T-helper 2 cell treated with Interferon-gamma antibody and Interleukin-4, amounts not matched to agents 5 μg/mL and 100 μg/mL, for 36 hours (primary cell): ENCODE measurements at regions not wholly inside any gene's neighbourhood (a gene's known extent, or its start where the extent isn't known, plus 50 kb on each side); places are given as distances from the start of the nearest gene placed in this dataset.
"Not testable (repeated sequence)": the region's sequence is repeated elsewhere in the genome, so short reads cannot be mapped to it uniquely, and the experiment has no call there.

Experiments used
- DNase-seq: peaks from one replicate; pipeline ENCODE4 v3.0.0; 2021; ENCODE audit warnings: low spot score
- H3K27ac Mint-ChIP-seq: one replicate; pipeline ENCODE4 v1.8.0; 2021; ENCODE audit warnings: mild to moderate bottlenecking, mixed read lengths
- H3K27me3 Mint-ChIP-seq: one replicate; pipeline ENCODE4 v1.8.0; 2021; ENCODE audit warnings: low read depth, mixed read lengths
- H3K36me3 Mint-ChIP-seq: one replicate; pipeline ENCODE4 v1.8.0; 2021; ENCODE audit warnings: low read depth, mixed read lengths
- H3K4me1 Mint-ChIP-seq: one replicate; pipeline ENCODE4 v1.8.0; 2021; ENCODE audit warnings: low read depth, mixed read lengths
- H3K4me3 Mint-ChIP-seq: one replicate; pipeline ENCODE4 v1.8.0; 2022; ENCODE audit warnings: mild to moderate bottlenecking, moderate library complexity, mixed read lengths
- H3K9me3 Mint-ChIP-seq: one replicate; pipeline ENCODE4 v1.8.0; 2021; ENCODE audit warnings: mixed read lengths

DNA sequence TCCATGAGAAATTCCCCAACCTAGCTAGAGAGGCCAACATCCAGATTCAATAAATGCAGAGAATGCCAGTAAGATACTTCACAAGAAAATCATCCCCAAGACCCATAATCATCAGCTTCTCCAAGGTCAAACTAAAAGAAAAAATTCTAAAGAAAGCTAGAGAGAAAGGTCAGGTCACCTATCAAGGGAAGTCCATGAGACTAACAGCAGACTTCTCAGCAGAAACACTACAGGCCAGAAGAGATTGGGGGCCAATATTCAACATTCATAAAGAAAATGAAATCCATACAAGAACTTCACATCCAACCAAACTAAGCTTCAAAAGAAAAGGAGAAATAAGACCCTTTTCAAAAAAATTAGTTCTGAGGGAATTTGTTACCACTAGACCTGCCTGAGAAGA, 118.8 kb upstream of the ANXA10 start:
- Mint-ChIP-seq H3K4me3 (no peak overlapping the region), H3K27me3 (no peaks in the 10 kb centered on the region), H3K4me1 (no peaks in the 10 kb centered on the region), H3K9me3 (peaks cover 59% of the 10 kb centered on the region), H3K36me3 (no peaks in the 10 kb centered on the region), H3K27ac (no peak overlapping the region)
- no peak for DNase-seq

- no peak overlapping the region for H3K27ac Mint-ChIP-seq
- H3K27me3 Mint-ChIP-seq = no peaks in the 10 kb centered on the region
- H3K36me3 Mint-ChIP-seq = no peaks in the 10 kb centered on the region
- no peaks in the 10 kb centered on the region for H3K4me1 Mint-ChIP-seq
- H3K4me3 Mint-ChIP-seq = no peak overlapping the region
- no peak for DNase-seq
- peaks cover 23% of the 10 kb centered on the region for H3K9me3 Mint-ChIP-seq
Observed at GRCh38 chr4:167985565-167985964, 106.8 kb upstream of the ANXA10 start.

GRCh38 chr4:167986044-167986443, 106.3 kb upstream of the ANXA10 start:
- no peak for DNase-seq
- H3K27ac Mint-ChIP-seq = no peak overlapping the region
- no peaks in the 10 kb centered on the region for H3K36me3 Mint-ChIP-seq
- H3K4me1 Mint-ChIP-seq = no peaks in the 10 kb centered on the region
- H3K9me3 Mint-ChIP-seq = peaks cover 23% of the 10 kb centered on the region
- no peak overlapping the region for H3K4me3 Mint-ChIP-seq
- no peaks in the 10 kb centered on the region for H3K27me3 Mint-ChIP-seq

DNA sequence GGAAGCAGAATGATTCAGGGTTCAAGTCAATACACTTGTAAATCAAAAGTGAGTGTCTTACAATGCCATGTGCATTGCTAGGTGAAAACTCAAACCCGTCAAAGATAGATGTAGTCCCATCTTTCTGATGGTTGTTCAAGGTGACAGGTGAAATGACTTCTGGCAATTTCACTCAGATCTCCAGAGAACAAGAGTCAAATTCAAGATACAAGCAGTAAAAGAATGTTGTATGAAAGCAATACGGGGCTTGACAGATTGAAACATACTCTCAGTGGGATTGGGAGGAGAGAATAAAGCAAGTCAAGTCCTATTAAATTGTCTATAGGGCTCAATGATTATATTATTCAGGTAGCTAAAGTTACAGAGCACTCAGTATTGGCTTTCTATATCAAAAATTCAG, 105.1 kb upstream of the ANXA10 start:
- Mint-ChIP-seq H3K9me3 (peaks cover 18% of the 10 kb centered on the region), H3K27ac (no peak overlapping the region), H3K36me3 (no peaks in the 10 kb centered on the region), H3K27me3 (no peaks in the 10 kb centered on the region), H3K4me1 (no peaks in the 10 kb centered on the region), H3K4me3 (no peak overlapping the region)
- DNase-seq = no peak

- H3K9me3 Mint-ChIP-seq = peaks cover 7% of the 10 kb centered on the region
- no peaks in the 10 kb centered on the region for H3K27me3 Mint-ChIP-seq
- no peak for DNase-seq
- no peaks in the 10 kb centered on the region for H3K4me1 Mint-ChIP-seq
- H3K4me3 Mint-ChIP-seq = no peak overlapping the region
- no peak overlapping the region for H3K27ac Mint-ChIP-seq
- H3K36me3 Mint-ChIP-seq = no peaks in the 10 kb centered on the region
Observed at GRCh38 chr4:167989815-167990214, 102.5 kb upstream of the ANXA10 start.

DNA sequence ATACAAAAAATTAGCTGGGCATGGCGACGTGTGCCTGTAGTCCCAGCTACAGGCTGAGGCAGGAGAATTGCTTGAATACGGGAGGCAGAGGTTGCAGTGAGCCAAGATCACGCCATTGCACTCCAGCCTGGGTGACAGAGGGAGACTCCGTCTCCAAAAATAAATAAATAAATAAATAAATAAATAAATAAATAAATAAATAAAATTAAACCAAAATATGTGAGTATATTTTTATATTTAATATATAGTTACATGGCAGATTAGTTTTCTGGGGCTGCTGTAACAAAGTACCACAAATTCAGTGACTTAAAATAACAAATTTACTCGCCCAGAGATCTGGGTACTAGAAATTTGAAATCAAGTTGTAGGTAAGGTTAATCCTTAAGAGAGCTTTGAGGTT, 84.2 kb upstream of the ANXA10 start:
- H3K4me1 Mint-ChIP-seq, H3K27me3 Mint-ChIP-seq, DNase-seq, H3K27ac Mint-ChIP-seq, H3K36me3 Mint-ChIP-seq, H3K9me3 Mint-ChIP-seq, H3K4me3 Mint-ChIP-seq: not testable (repeated sequence)

GRCh38 chr4:168019019-168019651, 73.2 kb upstream of the ANXA10 start:
- Mint-ChIP-seq H3K4me3 (no peak overlapping the region), H3K4me1 (no peaks in the 10 kb centered on the region), H3K9me3 (peaks cover 5% of the 10 kb centered on the region), H3K36me3 (no peaks in the 10 kb centered on the region), H3K27ac (no peak overlapping the region), H3K27me3 (no peaks in the 10 kb centered on the region)
- DNase-seq = no peak

DNA sequence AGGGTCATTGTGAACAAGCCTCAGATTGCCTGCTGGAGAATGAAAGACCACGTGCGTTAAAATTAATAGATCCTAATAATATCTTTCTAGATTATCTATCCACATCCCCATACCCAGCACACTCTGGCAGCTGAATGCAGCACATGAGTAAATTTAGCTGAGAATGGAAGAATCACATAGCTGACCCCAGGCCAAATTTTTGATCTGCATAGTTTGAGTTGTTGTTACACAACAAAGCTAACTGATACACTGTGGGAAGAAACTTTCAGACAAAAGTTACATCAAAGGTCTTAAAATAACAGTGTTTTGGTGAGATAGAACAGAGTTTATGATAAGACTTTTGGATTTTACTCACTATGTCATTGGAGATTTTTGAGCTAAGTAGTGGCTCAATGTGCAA, 72.4 kb upstream of the ANXA10 start:
- Mint-ChIP-seq H3K4me1 (no peaks in the 10 kb centered on the region), H3K27me3 (no peaks in the 10 kb centered on the region), H3K9me3 (peaks cover 7% of the 10 kb centered on the region), H3K36me3 (no peaks in the 10 kb centered on the region), H3K4me3 (no peak overlapping the region), H3K27ac (no peak overlapping the region)
- DNase-seq = no peak

DNA sequence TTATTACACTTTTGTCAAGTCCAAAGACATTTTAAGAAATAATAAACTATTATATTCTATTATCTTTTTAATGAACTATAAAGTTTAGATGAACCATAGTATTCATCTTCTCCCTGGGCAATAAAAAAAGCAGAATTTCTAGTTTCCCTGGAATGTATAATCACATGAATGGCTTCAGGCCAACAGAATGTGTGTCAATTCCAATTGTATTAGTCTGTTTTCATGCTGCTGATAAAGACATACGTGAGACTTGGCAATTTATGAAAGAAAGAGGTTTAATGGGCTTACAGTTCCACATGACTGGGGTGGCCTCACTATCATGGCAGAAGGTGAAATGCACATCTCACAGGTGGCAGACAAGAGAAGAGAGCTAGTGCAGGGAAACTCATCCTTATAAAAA, 70.7 kb upstream of the ANXA10 start:
- Mint-ChIP-seq H3K27ac (no peak overlapping the region), H3K9me3 (peaks cover 7% of the 10 kb centered on the region), H3K4me1 (no peaks in the 10 kb centered on the region), H3K4me3 (no peak overlapping the region), H3K36me3 (no peaks in the 10 kb centered on the region), H3K27me3 (no peaks in the 10 kb centered on the region)
- DNase-seq = no peak

DNA sequence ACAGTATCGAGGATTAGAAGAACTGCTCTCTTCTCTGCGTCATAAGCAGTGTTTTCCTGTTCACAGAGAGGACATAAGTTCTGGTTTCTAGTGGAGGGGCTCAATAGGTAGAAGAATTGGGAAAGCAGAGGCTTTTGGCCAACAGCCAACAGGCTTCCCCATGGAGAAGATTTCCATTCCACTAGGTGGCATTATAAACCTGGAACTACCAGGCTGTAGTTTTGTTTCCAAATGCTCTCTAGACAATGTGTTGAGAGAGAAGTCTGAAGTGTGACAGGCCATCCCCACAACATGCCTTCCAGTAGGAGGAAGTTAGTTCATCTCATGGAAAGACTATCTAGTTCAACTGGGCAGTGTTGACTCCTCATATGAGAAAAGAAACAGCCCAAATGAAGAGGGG, 63.8 kb upstream of the ANXA10 start:
- H3K4me3 Mint-ChIP-seq = no peak overlapping the region
- H3K27me3 Mint-ChIP-seq = no peaks in the 10 kb centered on the region
- no peak overlapping the region for H3K27ac Mint-ChIP-seq
- DNase-seq = no peak
- no peaks in the 10 kb centered on the region for H3K36me3 Mint-ChIP-seq
- peaks cover 7% of the 10 kb centered on the region for H3K9me3 Mint-ChIP-seq
- no peaks in the 10 kb centered on the region for H3K4me1 Mint-ChIP-seq

- H3K36me3 Mint-ChIP-seq = no peaks in the 10 kb centered on the region
- no peaks in the 10 kb centered on the region for H3K4me1 Mint-ChIP-seq
- no peak overlapping the region for H3K27ac Mint-ChIP-seq
- no peaks in the 10 kb centered on the region for H3K27me3 Mint-ChIP-seq
- peaks cover 2% of the 10 kb centered on the region for H3K9me3 Mint-ChIP-seq
- H3K4me3 Mint-ChIP-seq = no peak overlapping the region
- DNase-seq = no peak
Observed at GRCh38 chr4:168028970-168029597, 63.3 kb upstream of the ANXA10 start.

- Mint-ChIP-seq H3K4me3 (no peak overlapping the region), H3K27ac (no peak overlapping the region), H3K4me1 (no peaks in the 10 kb centered on the region), H3K27me3 (no peaks in the 10 kb centered on the region), H3K36me3 (no peaks in the 10 kb centered on the region), H3K9me3 (no peaks in the 10 kb centered on the region)
- no peak for DNase-seq
Observed at GRCh38 chr4:168037676-168038075, 54.7 kb upstream of the ANXA10 start.

GRCh38 chr4:168039593-168039992, 52.7 kb upstream of the ANXA10 start:
- Mint-ChIP-seq H3K36me3 (no peaks in the 10 kb centered on the region), H3K27me3 (no peaks in the 10 kb centered on the region), H3K27ac (no peak overlapping the region), H3K4me3 (no peak overlapping the region), H3K4me1 (no peaks in the 10 kb centered on the region), H3K9me3 (no peaks in the 10 kb centered on the region)
- no peak for DNase-seq
